ENCODE measurements at regions not wholly inside any gene's neighbourhood (a gene's known extent, or its start where the extent isn't known, plus 50 kb on each side); places are given as distances from the start of the nearest gene placed in this dataset.
"Not testable (repeated sequence)": the region's sequence is repeated elsewhere in the genome, so short reads cannot be mapped to it uniquely, and the experiment has no call there.

- no peak for TF ChIP-seq CTCF (IDR thresholded peaks at IDR 0.05)
- DNase-seq = no peak
- H3K27me3 ChIP-seq (ENCODE audit: control insufficient read depth in 2 of 2, insufficient read depth in 2 of 2, low read length in 2 of 2) = no peaks in the 10 kb centered on the region
- no peaks in the 10 kb centered on the region for H3K4me1 Mint-ChIP-seq
- H2AFZ ChIP-seq (ENCODE audit: insufficient read depth, low read depth, low read length, poor library complexity, severe bottlenecking) = no peak overlapping the region
- H3K79me2 ChIP-seq (ENCODE audit: insufficient read depth, low read length) = no peaks in the 10 kb centered on the region
- intact Hi-C loops (cut with micrococcal nuclease) = no loop called here
- no peaks in the 10 kb centered on the region for H4K20me1 ChIP-seq (ENCODE audit: insufficient read depth, low read length)
- H3K36me3 ChIP-seq (replicated peaks in 1 of 2; ENCODE audit: control insufficient read depth in 1 of 2, insufficient read depth in 2 of 2, low read length in 2 of 2) = no peaks in the 10 kb centered on the region
- no peak overlapping the region for H3K4me3 ChIP-seq (replicated peaks in 1 of 3; ENCODE audit: low read depth in 2 of 3, low read length in 3 of 3)
- H3K9ac ChIP-seq (ENCODE audit: insufficient read depth, low read length, poor library complexity, severe bottlenecking) = no peak overlapping the region
- 100% methylated on average over 1 of the region's 1 CpG for WGBS (ENCODE audit: insufficient coverage)
- H3K4me1 ChIP-seq (ENCODE audit: control insufficient read depth in 1 of 2, insufficient read depth in 2 of 2, low read length in 2 of 2) = no peaks in the 10 kb centered on the region
- H3K9me3 ChIP-seq (replicated peaks in 1 of 2; ENCODE audit: control insufficient read depth in 1 of 2, insufficient read depth in 1 of 2, low read length in 2 of 2) = no peaks in the 10 kb centered on the region
- no peaks in the 10 kb centered on the region for H3K27me3 Mint-ChIP-seq (ENCODE audit: low read depth in 3 of 3)
- no peak overlapping the region for H3K27ac ChIP-seq (ENCODE audit: low read depth in 1 of 2, low read length in 2 of 2)
- H3K27ac Mint-ChIP-seq = no peak overlapping the region
- peaks cover 0 to 3% (median 2%) of the 10 kb centered on the region in 7 donors for H3K9me3 Mint-ChIP-seq
- no peaks in the 10 kb centered on the region for H3K36me3 Mint-ChIP-seq
- H3K4me3 Mint-ChIP-seq = no peak overlapping the region
- H3K4me2 ChIP-seq (replicated peaks; ENCODE audit: extremely low read depth, low read length, poor library complexity, severe bottlenecking) = no peak overlapping the region
Observed at GRCh38 chr21:18114810-18115209, 129.8 kb upstream of the CHODL start.

- H3K27ac Mint-ChIP-seq = no peak overlapping the region
- Histone ChIP-seq H3K79me2 (ENCODE audit: insufficient read depth, low read length) (no peaks in the 10 kb centered on the region), H3K27me3 (ENCODE audit: control insufficient read depth in 2 of 2, insufficient read depth in 2 of 2, low read length in 2 of 2) (no peaks in the 10 kb centered on the region), H3K36me3 (replicated peaks in 1 of 2; ENCODE audit: control insufficient read depth in 1 of 2, insufficient read depth in 2 of 2, low read length in 2 of 2) (no peaks in the 10 kb centered on the region), H3K27ac (ENCODE audit: low read depth in 1 of 2, low read length in 2 of 2) (no peak overlapping the region), H3K4me1 (ENCODE audit: control insufficient read depth in 1 of 2, insufficient read depth in 2 of 2, low read length in 2 of 2) (no peaks in the 10 kb centered on the region), H2AFZ (ENCODE audit: insufficient read depth, low read depth, low read length, poor library complexity, severe bottlenecking) (no peak overlapping the region), H3K9ac (ENCODE audit: insufficient read depth, low read length, poor library complexity, severe bottlenecking) (no peak overlapping the region), H3K9me3 (replicated peaks in 1 of 2; ENCODE audit: control insufficient read depth in 1 of 2, insufficient read depth in 1 of 2, low read length in 2 of 2) (peaks cover 0 to 2% of the 10 kb centered on the region in 2 donors), H3K4me2 (replicated peaks; ENCODE audit: extremely low read depth, low read length, poor library complexity, severe bottlenecking) (no peak overlapping the region), H4K20me1 (ENCODE audit: insufficient read depth, low read length) (no peaks in the 10 kb centered on the region), H3K4me3 (replicated peaks in 1 of 3; ENCODE audit: low read depth in 2 of 3, low read length in 3 of 3) (no peak overlapping the region)
- intact Hi-C loops (cut with micrococcal nuclease) = no loop called here
- H3K9me3 Mint-ChIP-seq = peaks cover 0 to 14% (median 7%) of the 10 kb centered on the region in 7 donors
- no peak overlapping the region for H3K4me3 Mint-ChIP-seq
- no peak for TF ChIP-seq CTCF (IDR thresholded peaks at IDR 0.05)
- H3K4me1 Mint-ChIP-seq = no peaks in the 10 kb centered on the region
- DNase-seq = no peak
- no peaks in the 10 kb centered on the region for H3K36me3 Mint-ChIP-seq
- H3K27me3 Mint-ChIP-seq (ENCODE audit: low read depth in 3 of 3) = no peaks in the 10 kb centered on the region
Observed at GRCh38 chr21:18104802-18105201, 139.8 kb upstream of the CHODL start.

- not testable (repeated sequence) for H3K27ac Mint-ChIP-seq
- 92% methylated on average over 2 of the region's 2 CpGs for WGBS (ENCODE audit: insufficient coverage)
- H3K9me3 Mint-ChIP-seq = peaks cover 10 to 33% (median 16%) of the 10 kb centered on the region in 7 donors
Observed at GRCh38 chr21:18096413-18096812, 148.2 kb upstream of the CHODL start.

More at GRCh38 chr21:18096413-18096812, 148.2 kb upstream of the CHODL start:
- H3K4me2 ChIP-seq (replicated peaks; ENCODE audit: extremely low read depth, low read length, poor library complexity, severe bottlenecking); H3K36me3 Mint-ChIP-seq; H3K36me3 ChIP-seq (replicated peaks in 1 of 2; ENCODE audit: control insufficient read depth in 1 of 2, insufficient read depth in 2 of 2, low read length in 2 of 2); H3K27me3 ChIP-seq (ENCODE audit: control insufficient read depth in 2 of 2, insufficient read depth in 2 of 2, low read length in 2 of 2); H3K27me3 Mint-ChIP-seq (ENCODE audit: low read depth in 3 of 3); H3K4me3 ChIP-seq (replicated peaks in 1 of 3; ENCODE audit: low read depth in 2 of 3, low read length in 3 of 3); H3K9ac ChIP-seq (ENCODE audit: insufficient read depth, low read length, poor library complexity, severe bottlenecking); H3K4me3 Mint-ChIP-seq; H3K4me1 ChIP-seq (ENCODE audit: control insufficient read depth in 1 of 2, insufficient read depth in 2 of 2, low read length in 2 of 2); H3K4me1 Mint-ChIP-seq; H3K79me2 ChIP-seq (ENCODE audit: insufficient read depth, low read length); H4K20me1 ChIP-seq (ENCODE audit: insufficient read depth, low read length); H3K27ac ChIP-seq (ENCODE audit: low read depth in 1 of 2, low read length in 2 of 2); H2AFZ ChIP-seq (ENCODE audit: insufficient read depth, low read depth, low read length, poor library complexity, severe bottlenecking); DNase-seq; intact Hi-C loops (cut with micrococcal nuclease): not testable (repeated sequence)
- H3K9me3 ChIP-seq (replicated peaks in 1 of 2; ENCODE audit: control insufficient read depth in 1 of 2, insufficient read depth in 1 of 2, low read length in 2 of 2) = peaks cover 15 to 16% of the 10 kb centered on the region in 2 donors

Data from CD14-positive monocyte (primary cell).